SKM-1 treated with dmso at 0.1 percent for 144 hours (cell line): ENCODE measurements at regions not wholly inside any gene's neighbourhood (a gene's known extent, or its start where the extent isn't known, plus 50 kb on each side); places are given as distances from the start of the nearest gene placed in this dataset.

Source experiments
- DNase-seq: peaks from one replicate; lab custom pipeline; 2025; ENCODE audit not compliant: unreplicated experiment; lab: John Stamatoyannopoulos, UW

GRCh38 chr19:46546194-46546896, 50.7 kb upstream of the PNMA8B start:
- no peak for DNase-seq

GRCh38 chr19:46550684-46551083, 50.4 kb upstream of the CALM3 start:
- no peak for DNase-seq

- DNase-seq = peak; percentile 77
Measured at GRCh38 chr19:46551164-46551563, 50.0 kb upstream of the CALM3 start.
